ENCODE measurements at regions not wholly inside any gene's neighbourhood (a gene's known extent, or its start where the extent isn't known, plus 50 kb on each side); places are given as distances from the start of the nearest gene placed in this dataset.

GRCh38 chr12:89156862-89157262, 195.4 kb downstream of the DUSP6 start:
- intact Hi-C loops (cut with DNase I; ENCODE audit: low total_unique reads): no loop called here
- Histone ChIP-seq H3K27ac (no peak overlapping the region), H3K36me3 (no peaks in the 10 kb centered on the region), H3K9me3 (no peaks in the 10 kb centered on the region), H3K27me3 (no peaks in the 10 kb centered on the region), H3K4me3 (no peak overlapping the region), H3K4me1 (no peaks in the 10 kb centered on the region)
- TF ChIP-seq POLR2A (IDR thresholded peaks at IDR 0.05): no peak
- TF ChIP-seq, protein P1, sequence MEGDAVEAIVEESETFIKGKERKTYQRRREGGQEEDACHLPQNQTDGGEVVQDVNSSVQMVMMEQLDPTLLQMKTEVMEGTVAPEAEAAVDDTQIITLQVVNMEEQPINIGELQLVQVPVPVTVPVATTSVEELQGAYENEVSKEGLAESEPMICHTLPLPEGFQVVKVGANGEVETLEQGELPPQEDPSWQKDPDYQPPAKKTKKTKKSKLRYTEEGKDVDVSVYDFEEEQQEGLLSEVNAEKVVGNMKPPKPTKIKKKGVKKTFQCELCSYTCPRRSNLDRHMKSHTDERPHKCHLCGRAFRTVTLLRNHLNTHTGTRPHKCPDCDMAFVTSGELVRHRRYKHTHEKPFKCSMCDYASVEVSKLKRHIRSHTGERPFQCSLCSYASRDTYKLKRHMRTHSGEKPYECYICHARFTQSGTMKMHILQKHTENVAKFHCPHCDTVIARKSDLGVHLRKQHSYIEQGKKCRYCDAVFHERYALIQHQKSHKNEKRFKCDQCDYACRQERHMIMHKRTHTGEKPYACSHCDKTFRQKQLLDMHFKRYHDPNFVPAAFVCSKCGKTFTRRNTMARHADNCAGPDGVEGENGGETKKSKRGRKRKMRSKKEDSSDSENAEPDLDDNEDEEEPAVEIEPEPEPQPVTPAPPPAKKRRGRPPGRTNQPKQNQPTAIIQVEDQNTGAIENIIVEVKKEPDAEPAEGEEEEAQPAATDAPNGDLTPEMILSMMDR (IDR thresholded peaks at IDR 0.05): no peak
- no peak for DNase-seq

- H3K27me3 ChIP-seq: no peaks in the 10 kb centered on the region
- no peaks in the 10 kb centered on the region for H3K9me3 ChIP-seq
- H3K4me1 ChIP-seq: no peaks in the 10 kb centered on the region
- no peaks in the 10 kb centered on the region for H3K36me3 ChIP-seq
- no peak overlapping the region for H3K27ac ChIP-seq
- no peak for DNase-seq
- no peak overlapping the region for H3K4me3 ChIP-seq
- intact Hi-C loops (cut with DNase I; ENCODE audit: low total_unique reads): no loop called here
- no peak for TF ChIP-seq POLR2A (IDR thresholded peaks at IDR 0.05)
- TF ChIP-seq, protein P1 (IDR thresholded peaks at IDR 0.05): no peak
These were observed 196.0 kb downstream of the DUSP6 start for GRCh38 chr12:89156340-89156739.

- Histone ChIP-seq H3K4me1 (no peaks in the 10 kb centered on the region), H3K9me3 (no peaks in the 10 kb centered on the region), H3K36me3 (no peaks in the 10 kb centered on the region), H3K27ac (no peak overlapping the region), H3K4me3 (no peak overlapping the region), H3K27me3 (no peaks in the 10 kb centered on the region)
- no peak for DNase-seq
- intact Hi-C loops (cut with DNase I; ENCODE audit: low total_unique reads): no loop called here
- TF ChIP-seq POLR2A (IDR thresholded peaks at IDR 0.05): no peak
- TF ChIP-seq, protein P1 (IDR thresholded peaks at IDR 0.05): no peak
These were observed 196.5 kb downstream of the DUSP6 start for GRCh38 chr12:89155826-89156225.

- TF ChIP-seq, protein P1 (IDR thresholded peaks at IDR 0.05): no peak
- TF ChIP-seq POLR2A (IDR thresholded peaks at IDR 0.05): no peak
- no peak for DNase-seq
- intact Hi-C loops (cut with DNase I; ENCODE audit: low total_unique reads): no loop called here
- Histone ChIP-seq H3K4me3 (no peak overlapping the region), H3K36me3 (no peaks in the 10 kb centered on the region), H3K27me3 (no peaks in the 10 kb centered on the region), H3K27ac (no peak overlapping the region), H3K4me1 (no peaks in the 10 kb centered on the region), H3K9me3 (no peaks in the 10 kb centered on the region)
These were observed 197.4 kb downstream of the DUSP6 start for GRCh38 chr12:89154743-89155499.

DNA sequence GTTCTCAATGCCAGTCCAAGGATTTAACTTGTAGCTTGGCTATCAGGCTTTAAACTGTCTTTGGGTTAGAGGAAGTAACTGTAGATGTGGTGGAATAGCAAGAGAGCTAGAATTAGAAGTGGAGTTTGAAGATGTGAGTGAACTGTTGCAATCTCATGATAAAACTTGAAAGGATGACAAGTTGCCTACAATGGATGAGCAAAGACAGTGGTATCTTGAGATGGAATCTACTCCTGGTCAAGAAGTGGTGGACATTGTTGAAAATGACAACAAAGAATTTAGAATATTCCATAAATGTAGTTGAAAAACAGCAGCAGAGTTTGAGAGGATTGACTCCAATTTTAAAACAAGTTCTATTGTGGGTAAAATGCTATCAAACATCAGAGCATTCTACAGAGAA, 199.0 kb downstream of the DUSP6 start:
- intact Hi-C loops (cut with DNase I; ENCODE audit: low total_unique reads): no loop called here
- no peaks in the 10 kb centered on the region for H3K4me1 ChIP-seq
- TF ChIP-seq, protein P1 (IDR thresholded peaks at IDR 0.05): no peak
- no peak for TF ChIP-seq POLR2A (IDR thresholded peaks at IDR 0.05)
- no peaks in the 10 kb centered on the region for H3K9me3 ChIP-seq
- H3K27ac ChIP-seq: no peak overlapping the region
- no peaks in the 10 kb centered on the region for H3K36me3 ChIP-seq
- no peak for DNase-seq
- no peak overlapping the region for H3K4me3 ChIP-seq
- no peaks in the 10 kb centered on the region for H3K27me3 ChIP-seq
